ENCODE measurements at regions not wholly inside any gene's neighbourhood (a gene's known extent, or its start where the extent isn't known, plus 50 kb on each side); places are given as distances from the start of the nearest gene placed in this dataset.

GRCh38 chr16:65905331-65905730 lies 461.2 kb upstream of the CDH5 start:
- no peak for TF ChIP-seq ELK1 (IDR thresholded peaks at IDR 0.05; ENCODE audit: borderline replicate concordance, low read depth, low read length)
- no peak for TF ChIP-seq MAFK (IDR thresholded peaks at IDR 0.05; ENCODE audit: low read depth, low read length)
- no peak for TF ChIP-seq SMC3 (IDR thresholded peaks at IDR 0.05; ENCODE audit: low read depth, low read length)
- TF ChIP-seq RFX5 (IDR thresholded peaks at IDR 0.05; ENCODE audit: low read depth, low read length) = no peak
- no peak for TF ChIP-seq CTCF (conservative IDR thresholded peaks at IDR 0.05; ENCODE audit: low read depth, low read length)
- TF ChIP-seq POLR2A (IDR thresholded peaks at IDR 0.05; ENCODE audit: low read depth, low read length) = no peak
- no peak for TF ChIP-seq MAZ (IDR thresholded peaks at IDR 0.05; ENCODE audit: borderline replicate concordance, low read depth, low read length)
- TF ChIP-seq NFE2L2 (IDR thresholded peaks at IDR 0.05; ENCODE audit: low read depth, low read length) = no peak
- TF ChIP-seq CEBPB (IDR thresholded peaks at IDR 0.05; ENCODE audit: low read depth, low read length) = no peak
- TF ChIP-seq RAD21 (IDR thresholded peaks at IDR 0.05; ENCODE audit: low read length) = no peak
- no peak for TF ChIP-seq FOS (IDR thresholded peaks at IDR 0.05; ENCODE audit: low read depth, low read length)
- no peak for TF ChIP-seq BHLHE40 (IDR thresholded peaks at IDR 0.05; ENCODE audit: low read depth, low read length)
